CD4-positive, alpha-beta T cell treated with Interleukin-12 subunit alpha and Interleukin-12 subunit beta, for 1 hour (primary cell): ENCODE measurements at regions not wholly inside any gene's neighbourhood (a gene's known extent, or its start where the extent isn't known, plus 50 kb on each side); places are given as distances from the start of the nearest gene placed in this dataset.

Experiments used
- DNase-seq: peaks from one replicate; pipeline ENCODE4 v3.0.0-alpha.2; 2020

DNA sequence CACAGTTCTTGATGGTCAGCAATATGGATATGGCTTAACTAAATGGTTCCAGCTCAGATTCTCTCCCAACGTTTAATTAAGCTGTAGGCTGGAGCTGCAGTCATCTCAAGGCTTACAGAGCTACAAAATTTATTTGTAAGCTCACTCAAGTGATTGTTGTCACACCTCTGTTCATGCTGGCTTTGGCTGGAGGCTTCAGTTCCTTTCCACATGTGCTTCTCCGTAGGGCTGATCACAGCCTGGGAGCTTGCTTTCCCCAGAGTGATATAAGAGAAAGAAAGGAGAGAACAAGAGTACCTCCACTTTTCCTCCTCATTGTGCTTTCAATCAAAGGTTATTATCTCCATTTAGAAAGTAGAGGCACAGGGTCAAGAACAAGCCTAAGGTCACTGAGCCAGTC is 182.7 kb upstream of the KCNN2 start:
- DNase-seq: no peak

- no peak for DNase-seq
Observed at GRCh38 chr5:114184006-114184405, 177.9 kb upstream of the KCNN2 start.

DNA sequence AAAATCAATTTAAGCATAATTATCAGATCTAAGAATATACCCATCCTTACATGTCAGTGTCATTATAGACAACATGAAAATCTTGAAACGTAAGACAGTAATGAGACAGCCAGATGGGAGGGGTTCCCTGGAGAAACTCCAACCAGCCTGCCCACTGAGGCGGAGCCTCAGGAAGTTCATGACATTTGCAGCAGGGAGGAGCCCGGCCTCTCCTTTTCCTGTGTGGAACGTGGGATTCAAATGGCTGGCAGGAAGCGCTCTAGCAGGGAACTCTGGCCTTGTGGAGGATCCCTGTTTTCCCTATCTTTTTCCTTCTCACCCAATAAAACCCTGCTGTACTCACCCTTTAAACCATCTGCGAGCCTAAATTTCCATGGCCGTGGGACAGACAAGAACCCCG is 176.6 kb upstream of the KCNN2 start:
- DNase-seq: no peak

GRCh38 chr5:114191441-114191840 is 170.4 kb upstream of the KCNN2 start:
- DNase-seq: no peak

- DNase-seq: no peak
Observed at GRCh38 chr5:114192108-114192507, 169.8 kb upstream of the KCNN2 start.

- no peak for DNase-seq
Observed at GRCh38 chr5:114201332-114201731, 160.5 kb upstream of the KCNN2 start.

- no peak for DNase-seq
Observed at GRCh38 chr5:114204923-114205322, 156.9 kb upstream of the KCNN2 start.

- no peak for DNase-seq
Observed at GRCh38 chr5:114206640-114207039, 155.2 kb upstream of the KCNN2 start.

DNA sequence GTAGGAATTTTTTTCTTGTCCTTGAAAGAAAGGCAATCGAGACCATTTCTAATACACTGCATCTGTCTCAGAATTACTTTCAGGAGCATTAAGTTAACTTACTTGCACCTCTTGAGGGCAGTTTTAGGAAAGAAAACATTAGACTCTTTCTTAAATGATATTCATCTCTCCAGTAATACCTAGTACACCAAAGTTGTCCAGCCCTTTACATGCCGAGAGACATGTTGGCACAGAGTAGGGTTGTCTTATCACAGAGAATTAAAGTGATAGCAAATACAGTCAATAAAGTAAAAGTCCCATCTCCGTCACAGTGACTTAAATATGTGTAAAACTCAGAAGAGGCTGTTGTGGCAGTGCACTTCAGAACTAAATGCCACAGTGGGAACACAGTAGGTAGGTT is 154.3 kb upstream of the KCNN2 start:
- no peak for DNase-seq

GRCh38 chr5:114208120-114208519 is 153.8 kb upstream of the KCNN2 start:
- no peak for DNase-seq

- no peak for DNase-seq
Observed at GRCh38 chr5:114208588-114208987, 153.3 kb upstream of the KCNN2 start.

DNA sequence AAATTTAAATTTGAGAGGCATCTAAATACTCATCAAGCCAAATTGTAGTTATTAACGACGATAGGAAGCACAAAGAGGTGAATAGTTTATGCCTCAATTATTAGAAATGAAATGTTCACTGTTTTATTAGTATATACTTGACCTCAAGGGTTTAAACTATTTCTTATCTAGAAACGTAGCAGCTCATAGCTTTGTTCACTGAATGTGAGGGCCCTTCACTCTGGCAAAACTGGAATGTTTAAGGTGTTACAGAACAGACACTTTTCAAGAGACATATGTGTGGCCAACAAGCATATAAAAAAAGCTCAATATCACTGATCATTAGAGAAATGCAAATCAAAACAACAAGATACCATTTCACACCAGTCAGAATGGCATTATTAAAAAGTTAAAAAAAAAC is 151.2 kb upstream of the KCNN2 start:
- DNase-seq: no peak

GRCh38 chr5:114221807-114222206 is 140.1 kb upstream of the KCNN2 start:
- DNase-seq: no peak

DNA sequence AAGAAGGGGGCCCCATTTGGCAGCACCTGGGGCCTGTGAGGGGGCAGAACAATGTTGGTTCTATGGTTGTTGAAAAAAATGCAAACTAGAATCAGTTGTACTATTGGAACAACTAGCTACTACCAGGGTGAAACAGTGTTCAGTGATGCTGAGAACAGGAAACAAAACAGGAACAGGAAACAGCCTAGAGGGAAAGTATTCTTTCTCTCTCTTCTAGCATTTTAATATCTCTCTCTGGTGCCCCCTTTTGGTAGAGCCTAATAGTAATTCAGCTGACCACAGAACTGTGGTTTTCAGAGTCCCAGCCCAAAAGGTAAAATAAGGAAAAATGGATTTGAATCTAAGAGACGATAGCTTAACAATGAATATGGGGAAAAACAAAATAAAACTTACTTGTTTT is 138.0 kb upstream of the KCNN2 start:
- no peak for DNase-seq

DNA sequence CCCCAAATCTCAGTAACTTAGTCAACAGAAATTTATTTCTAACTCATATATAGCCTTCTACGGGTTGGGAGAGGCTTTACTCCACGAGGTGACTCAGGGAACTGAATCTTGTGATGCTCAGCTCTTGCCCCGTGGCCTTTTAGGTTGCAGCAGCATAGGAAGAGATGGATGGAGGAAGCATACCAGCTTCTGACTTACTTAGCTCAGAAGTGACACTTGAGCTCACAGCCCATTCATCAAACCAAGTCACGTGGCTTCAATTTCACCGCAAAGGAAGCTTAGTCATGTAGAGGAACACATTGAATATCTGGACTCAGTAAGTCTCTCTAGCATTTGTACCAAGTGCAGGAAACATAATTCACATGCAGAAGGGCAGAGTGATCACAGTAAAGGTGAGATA is 124.1 kb upstream of the KCNN2 start:
- DNase-seq: no peak

DNA sequence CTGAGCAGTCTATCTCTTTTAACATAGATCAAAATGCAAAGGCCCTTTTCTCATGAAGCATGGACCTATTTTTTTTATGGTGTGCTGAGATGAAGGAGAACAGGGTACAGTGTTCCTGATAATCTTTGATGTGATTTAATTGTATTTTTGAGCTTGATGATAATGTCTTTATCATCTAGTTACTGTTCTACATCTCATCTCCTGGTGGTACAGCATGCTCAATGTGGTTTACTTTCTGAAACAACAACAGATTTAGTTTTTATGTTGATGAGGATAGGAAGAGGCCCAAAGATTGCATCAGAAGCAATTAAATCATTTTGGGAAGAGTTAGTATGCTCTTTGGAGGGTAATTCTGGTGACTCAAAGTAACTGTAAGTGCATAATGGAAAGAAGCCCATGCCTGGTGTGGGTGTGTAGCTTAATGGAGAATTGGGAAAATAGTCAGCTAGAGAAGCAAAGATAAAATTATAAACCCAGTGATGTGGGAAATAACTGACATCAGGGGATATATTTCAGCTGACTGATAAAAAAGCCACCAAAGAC is 123.0 kb upstream of the KCNN2 start:
- DNase-seq: no peak

DNA sequence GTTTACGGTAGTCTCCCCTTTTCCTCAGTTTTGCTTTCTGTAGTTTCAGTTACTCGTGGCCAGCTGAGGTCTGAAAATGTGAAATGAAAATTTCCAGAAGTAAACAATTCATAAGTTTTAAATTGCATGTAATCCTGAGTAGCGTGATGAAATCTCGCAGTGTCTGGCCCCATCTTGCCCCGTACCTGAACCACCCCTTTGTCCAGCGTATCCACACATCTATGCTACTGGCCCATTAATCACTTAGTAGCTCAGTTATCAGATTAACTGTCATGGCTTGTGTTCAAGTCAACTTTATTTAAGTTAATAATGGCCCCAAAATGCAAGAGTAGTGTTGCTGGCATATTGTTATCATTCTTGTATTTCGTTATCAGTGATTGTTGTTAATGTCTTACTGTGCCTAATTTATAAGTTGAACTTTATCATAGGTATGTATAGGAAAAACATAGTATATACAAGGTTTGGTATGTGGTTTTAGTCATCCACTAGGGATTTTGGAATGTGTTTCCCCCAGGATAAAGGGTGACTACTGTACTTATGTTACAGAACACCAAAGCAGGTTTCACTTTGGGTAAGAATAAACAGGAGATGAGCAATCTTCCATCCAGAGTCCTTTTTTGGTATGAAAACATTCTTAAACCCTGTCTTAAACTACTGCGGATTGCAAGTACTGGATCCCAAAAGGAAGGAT is 118.4 kb upstream of the KCNN2 start:
- DNase-seq: no peak

DNA sequence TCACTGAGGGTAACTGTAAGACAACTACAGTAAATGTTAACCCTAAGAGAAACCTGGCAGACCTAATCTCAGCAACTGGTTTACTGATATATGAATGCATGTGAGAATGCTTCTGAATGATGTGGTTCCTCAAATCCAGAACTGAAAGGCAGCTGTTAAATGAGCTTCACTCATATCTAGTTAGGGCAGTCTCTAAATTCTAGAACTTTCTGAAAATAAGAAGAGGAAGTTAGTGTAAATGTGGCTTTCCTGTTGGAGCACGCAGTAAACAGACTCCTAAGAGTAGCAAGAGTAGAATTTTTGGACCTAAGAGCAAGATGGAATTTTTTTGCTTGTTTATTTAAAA is 117.9 kb upstream of the KCNN2 start:
- DNase-seq: no peak

DNA sequence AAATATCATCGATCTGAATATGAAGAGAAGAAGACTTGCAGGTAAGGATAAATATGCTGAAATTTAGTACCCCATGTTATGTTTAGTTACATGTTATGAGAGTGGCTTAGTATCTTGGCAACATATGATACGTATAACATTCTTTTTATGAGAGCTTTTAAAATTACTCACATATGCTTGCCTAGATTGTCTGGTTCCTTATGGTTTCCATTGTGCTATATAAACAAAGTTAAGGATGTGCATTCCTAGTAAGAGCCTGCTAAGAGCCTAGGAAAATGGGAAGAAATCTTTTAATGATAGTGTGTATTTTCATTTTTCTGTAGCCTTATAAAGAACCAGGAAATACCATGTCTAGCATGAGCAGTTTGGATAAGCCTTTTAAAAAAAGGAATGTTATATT is 112.0 kb upstream of the KCNN2 start:
- no peak for DNase-seq

GRCh38 chr5:114250536-114250935 is 111.3 kb upstream of the KCNN2 start:
- DNase-seq: no peak

GRCh38 chr5:114252226-114252625 is 109.6 kb upstream of the KCNN2 start:
- no peak for DNase-seq

GRCh38 chr5:114255260-114255659 is 106.6 kb upstream of the KCNN2 start:
- no peak for DNase-seq

GRCh38 chr5:114261989-114262388 is 99.9 kb upstream of the KCNN2 start:
- DNase-seq: no peak

GRCh38 chr5:114265432-114266060 is 96.3 kb upstream of the KCNN2 start:
- no peak for DNase-seq

GRCh38 chr5:114266374-114266773 is 95.5 kb upstream of the KCNN2 start:
- DNase-seq: no peak
